DOHH2 (cell line): ENCODE measurements at regions not wholly inside any gene's neighbourhood (a gene's known extent, or its start where the extent isn't known, plus 50 kb on each side); places are given as distances from the start of the nearest gene placed in this dataset.

ENCODE experiments used
- H3F3A ChIP-seq: fragments of 200-600 bp; sonication (generic), shearing (Covaris generic); 2 replicates; pipeline ENCODE4 v1.6.0; 2016; ENCODE audit warnings: antibody characterized with exemption, mild to moderate bottlenecking; ENCODE audit not compliant: control insufficient read depth, insufficient read depth
- H3K27ac ChIP-seq: fragments of 200-600 bp; sonication (generic); 2 replicates; pipeline ENCODE4 v1.5.1; 2014; ENCODE audit warnings: low read depth, mild to moderate bottlenecking, low read length, moderate library complexity
- H3K27me3 ChIP-seq: fragments of 200-600 bp; sonication (generic); 2 replicates; pipeline ENCODE4 v1.6.1; 2014; ENCODE audit warnings: mild to moderate bottlenecking, low read length, mixed read lengths; ENCODE audit not compliant: control insufficient read depth
- H3K36me3 ChIP-seq: fragments of 200-600 bp; sonication (generic); 2 replicates; pipeline ENCODE4 v1.6.1; 2014; ENCODE audit warnings: mild to moderate bottlenecking, low read length, moderate library complexity, mixed read lengths; ENCODE audit not compliant: control insufficient read depth
- H3K4me1 ChIP-seq: fragments of 200-600 bp; sonication (generic); 2 replicates; pipeline ENCODE4 v1.6.1; 2014; ENCODE audit warnings: mild to moderate bottlenecking, low read length, mixed read lengths; ENCODE audit not compliant: control insufficient read depth
- H3K4me2 ChIP-seq: fragments of 200-600 bp; sonication (generic); 2 replicates; pipeline ENCODE4 v1.6.0; 2014; ENCODE audit warnings: mild to moderate bottlenecking, low read length, moderate library complexity
- H3K4me3 ChIP-seq: fragments of 200-600 bp; sonication (generic); 2 replicates; pipeline ENCODE4 v1.5.1; 2014; ENCODE audit warnings: mild to moderate bottlenecking, low read length, mixed read lengths
- H3K79me2 ChIP-seq: fragments of 200-600 bp; sonication (generic); 2 replicates; pipeline ENCODE4 v1.6.1; 2014; ENCODE audit warnings: mild to moderate bottlenecking, low read length, mixed read lengths; ENCODE audit not compliant: control insufficient read depth
- H3K9me2 ChIP-seq: fragments of 200-600 bp; sonication (generic); replicated peaks from 2 replicates; pipeline ENCODE4 v1.6.1; 2014; ENCODE audit warnings: mild to moderate bottlenecking, low read length, mixed read lengths; ENCODE audit not compliant: control insufficient read depth
- H3K9me3 ChIP-seq: fragments of 200-600 bp; sonication (generic); 2 replicates; pipeline ENCODE4 v1.6.1; 2014; ENCODE audit warnings: antibody characterized with exemption, low read length, mixed read lengths; ENCODE audit not compliant: control insufficient read depth, insufficient read depth
- H4K20me1 ChIP-seq: fragments of 200-600 bp; sonication (generic); 2 replicates; pipeline ENCODE4 v1.6.0; 2014; ENCODE audit warnings: low read depth, mild to moderate bottlenecking, antibody characterized with exemption, low read length, moderate library complexity; ENCODE audit not compliant: control insufficient read depth, insufficient read depth
- CTCF ChIP-seq: fragments of 200-600 bp; sonication (generic); IDR thresholded peaks from one replicate; pipeline ENCODE4 v1.5.1; 2014; ENCODE audit warnings: antibody characterized with exemption, mild to moderate bottlenecking, low read depth, low read length; ENCODE audit not compliant: poor library complexity, severe bottlenecking
- EZH2phosphoT487 ChIP-seq: fragments of 200-600 bp; sonication (generic); IDR thresholded peaks from 2 replicates; pipeline ENCODE4 v1.6.1; 2017; ENCODE audit warnings: borderline replicate concordance, mild to moderate bottlenecking, antibody characterized with exemption, low read length, moderate library complexity, mixed read lengths

- Histone ChIP-seq H4K20me1 (no peaks in the 10 kb centered on the region; the same call in 1 of the 2 replicates), H3F3A (no peaks in the 10 kb centered on the region), H3K27me3 (no peaks in the 10 kb centered on the region), H3K4me3 (no peak overlapping the region), H3K27ac (no peak overlapping the region), H3K36me3 (no peaks in the 10 kb centered on the region), H3K9me2 (no peaks in the 10 kb centered on the region), H3K79me2 (no peaks in the 10 kb centered on the region), H3K4me1 (no peaks in the 10 kb centered on the region), H3K9me3 (no peaks in the 10 kb centered on the region), H3K4me2 (no peak overlapping the region)
- TF ChIP-seq CTCF, result no peak
- no peak for TF ChIP-seq EZH2phosphoT487
These were observed 60.6 kb downstream of the RTL6 start for GRCh38 chr22:44437216-44438055.

DNA sequence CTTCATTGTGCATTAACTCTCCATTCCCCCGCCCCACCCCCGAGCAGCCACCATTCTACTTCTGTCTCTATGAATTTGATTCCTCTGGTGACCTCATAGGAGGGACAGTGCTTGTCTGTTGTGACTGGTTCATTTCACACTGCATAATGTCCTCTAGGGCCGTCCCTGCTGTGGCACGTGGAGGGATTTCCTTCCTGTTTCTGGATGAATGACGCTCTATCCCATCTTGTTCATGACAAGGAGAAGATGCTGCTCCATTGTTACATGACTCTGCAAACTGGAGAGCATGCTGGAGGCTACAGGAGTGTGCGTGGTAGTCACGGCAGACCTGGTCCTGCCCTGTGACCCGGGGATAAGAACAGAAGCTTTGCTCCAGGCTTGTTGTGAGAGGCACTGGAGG is 61.3 kb downstream of the RTL6 start:
- no peaks in the 10 kb centered on the region for H3K9me3 ChIP-seq
- no peaks in the 10 kb centered on the region for H3F3A ChIP-seq
- no peaks in the 10 kb centered on the region for H3K36me3 ChIP-seq
- no peaks in the 10 kb centered on the region; the same call in 1 of the 2 replicates for H4K20me1 ChIP-seq
- H3K4me2 ChIP-seq, result no peak overlapping the region
- H3K27ac ChIP-seq, result no peak overlapping the region
- TF ChIP-seq CTCF (no peak), EZH2phosphoT487 (no peak)
- no peaks in the 10 kb centered on the region for H3K27me3 ChIP-seq
- H3K9me2 ChIP-seq, result no peaks in the 10 kb centered on the region
- no peaks in the 10 kb centered on the region for H3K4me1 ChIP-seq
- no peak overlapping the region for H3K4me3 ChIP-seq
- no peaks in the 10 kb centered on the region for H3K79me2 ChIP-seq

GRCh38 chr22:44431256-44431655 is 66.8 kb downstream of the RTL6 start:
- H3F3A ChIP-seq, result no peaks in the 10 kb centered on the region
- TF ChIP-seq CTCF, result no peak
- TF ChIP-seq EZH2phosphoT487, result no peak
- H3K9me3 ChIP-seq, result no peaks in the 10 kb centered on the region
- H3K4me3 ChIP-seq, result no peak overlapping the region
- H3K79me2 ChIP-seq, result no peaks in the 10 kb centered on the region
- H3K9me2 ChIP-seq, result no peaks in the 10 kb centered on the region
- no peak overlapping the region for H3K4me2 ChIP-seq
- no peaks in the 10 kb centered on the region for H3K27me3 ChIP-seq
- H3K4me1 ChIP-seq, result no peaks in the 10 kb centered on the region
- no peaks in the 10 kb centered on the region for H3K36me3 ChIP-seq
- no peaks in the 10 kb centered on the region for H4K20me1 ChIP-seq
- no peak overlapping the region for H3K27ac ChIP-seq
